Neural cell (in vitro differentiated cells): ENCODE measurements at regions not wholly inside any gene's neighbourhood (a gene's known extent, or its start where the extent isn't known, plus 50 kb on each side); places are given as distances from the start of the nearest gene placed in this dataset.

Source experiments
- MXI1 ChIP-seq: fragments of 450-650 bp; conservative IDR thresholded peaks from 2 replicates; pipeline ENCODE4 v1.6.1; 2014; ENCODE audit warnings: antibody characterized with exemption, mild to moderate bottlenecking; ENCODE audit not compliant: poor library complexity, severe bottlenecking
- RAD21 ChIP-seq: fragments of 450-650 bp; conservative IDR thresholded peaks from 2 replicates; pipeline ENCODE4 v1.6.1; 2014; ENCODE audit warnings: antibody characterized with exemption, mild to moderate bottlenecking, moderate library complexity
- TF ChIP-seq, protein P1 (sequence below): fragments of 450-650 bp; IDR thresholded peaks from 2 replicates; pipeline ENCODE4 v1.5.1; 2014; ENCODE audit warnings: antibody characterized with exemption, mild to moderate bottlenecking, moderate library complexity; ENCODE audit not compliant: poor library complexity, severe bottlenecking

GRCh38 chr7:21123586-21123985, 304.3 kb upstream of the SP4 start:
- TF ChIP-seq, protein P1, sequence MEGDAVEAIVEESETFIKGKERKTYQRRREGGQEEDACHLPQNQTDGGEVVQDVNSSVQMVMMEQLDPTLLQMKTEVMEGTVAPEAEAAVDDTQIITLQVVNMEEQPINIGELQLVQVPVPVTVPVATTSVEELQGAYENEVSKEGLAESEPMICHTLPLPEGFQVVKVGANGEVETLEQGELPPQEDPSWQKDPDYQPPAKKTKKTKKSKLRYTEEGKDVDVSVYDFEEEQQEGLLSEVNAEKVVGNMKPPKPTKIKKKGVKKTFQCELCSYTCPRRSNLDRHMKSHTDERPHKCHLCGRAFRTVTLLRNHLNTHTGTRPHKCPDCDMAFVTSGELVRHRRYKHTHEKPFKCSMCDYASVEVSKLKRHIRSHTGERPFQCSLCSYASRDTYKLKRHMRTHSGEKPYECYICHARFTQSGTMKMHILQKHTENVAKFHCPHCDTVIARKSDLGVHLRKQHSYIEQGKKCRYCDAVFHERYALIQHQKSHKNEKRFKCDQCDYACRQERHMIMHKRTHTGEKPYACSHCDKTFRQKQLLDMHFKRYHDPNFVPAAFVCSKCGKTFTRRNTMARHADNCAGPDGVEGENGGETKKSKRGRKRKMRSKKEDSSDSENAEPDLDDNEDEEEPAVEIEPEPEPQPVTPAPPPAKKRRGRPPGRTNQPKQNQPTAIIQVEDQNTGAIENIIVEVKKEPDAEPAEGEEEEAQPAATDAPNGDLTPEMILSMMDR: no peak
- TF ChIP-seq RAD21: no peak
- TF ChIP-seq MXI1: no peak
